Stimulated activated naive CD8-positive, alpha-beta T cell treated with anti-CD3 and anti-CD28 coated beads, Interleukin-15, Interleukin-2, amounts not matched to agents 100 U/mL and 50 U/mL, for 24 hours (primary cell): ENCODE measurements at regions not wholly inside any gene's neighbourhood (a gene's known extent, or its start where the extent isn't known, plus 50 kb on each side); places are given as distances from the start of the nearest gene placed in this dataset.
A peak's percentile ranks its signal among the peaks of the same experiment; 100 is the strongest.
"Not testable (repeated sequence)": the region's sequence is repeated elsewhere in the genome, so short reads cannot be mapped to it uniquely, and the experiment has no call there.

Experiments
- ATAC-seq: fragments of 150-1000 bp; cut with Tn5 transposase; one replicate; pipeline ENCODE4 v1.10.0; 2021
- DNase-seq: peaks from one replicate; pipeline ENCODE4 v3.0.0; 2021

DNA sequence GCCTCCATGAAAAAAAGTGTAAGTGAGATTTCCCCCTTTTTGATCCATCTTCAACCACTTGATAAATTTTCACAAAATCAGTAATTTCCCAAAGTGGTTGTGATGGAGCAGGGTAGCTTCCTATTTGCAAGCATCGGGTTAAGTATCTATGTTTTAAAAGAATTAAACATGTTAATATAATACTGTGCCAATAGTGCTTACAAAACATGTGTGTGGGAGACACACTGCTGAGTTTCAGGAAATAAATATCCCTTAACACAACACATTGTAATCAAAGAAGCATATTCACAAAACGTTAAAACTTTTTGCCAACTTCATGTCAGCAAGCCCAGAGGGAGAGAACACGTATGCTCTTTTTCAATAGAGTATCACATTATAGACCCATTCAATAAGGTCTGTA, 526.9 kb downstream of the TTLL7 start:
- not testable (repeated sequence) for DNase-seq, ATAC-seq

DNA sequence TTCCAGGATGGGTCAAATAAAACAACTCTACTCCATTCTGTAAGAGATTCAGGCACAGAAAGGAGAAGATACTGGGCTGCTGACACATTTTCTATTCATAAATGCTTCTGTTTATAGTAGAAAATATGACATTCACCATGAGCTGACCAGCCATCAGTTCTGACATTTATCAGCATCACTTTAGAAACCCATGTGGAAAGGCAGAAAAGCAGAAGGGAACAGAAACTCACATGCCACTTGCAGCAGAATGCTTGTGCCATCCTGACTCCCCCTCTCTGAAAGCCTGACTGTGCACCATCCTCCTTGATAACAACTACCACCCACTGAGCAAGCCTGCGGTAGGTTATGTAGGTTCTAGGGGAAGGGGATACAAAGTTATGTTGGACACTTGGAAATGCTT, 527.7 kb downstream of the TTLL7 start:
- ATAC-seq, DNase-seq: not testable (repeated sequence)

DNA sequence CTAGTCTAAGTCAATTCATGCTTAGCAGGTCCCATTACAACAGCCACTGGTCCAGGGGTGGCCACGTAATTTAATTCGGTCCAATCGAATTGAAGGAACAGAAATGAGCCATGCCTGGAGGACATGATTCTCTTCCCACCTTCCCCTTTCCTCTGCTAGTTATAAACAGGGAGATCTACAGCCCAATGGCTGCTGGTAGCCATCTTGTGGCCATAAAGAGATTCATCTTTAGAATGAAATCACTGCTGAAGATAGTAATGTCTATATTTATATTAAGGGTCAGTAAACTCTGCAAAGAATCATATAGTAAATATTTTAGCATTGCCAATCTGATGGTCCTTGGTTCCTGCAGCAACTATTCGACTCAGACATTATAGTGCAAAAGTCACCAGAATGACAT, 530.6 kb downstream of the TTLL7 start:
- not testable (repeated sequence) for ATAC-seq, DNase-seq

DNA sequence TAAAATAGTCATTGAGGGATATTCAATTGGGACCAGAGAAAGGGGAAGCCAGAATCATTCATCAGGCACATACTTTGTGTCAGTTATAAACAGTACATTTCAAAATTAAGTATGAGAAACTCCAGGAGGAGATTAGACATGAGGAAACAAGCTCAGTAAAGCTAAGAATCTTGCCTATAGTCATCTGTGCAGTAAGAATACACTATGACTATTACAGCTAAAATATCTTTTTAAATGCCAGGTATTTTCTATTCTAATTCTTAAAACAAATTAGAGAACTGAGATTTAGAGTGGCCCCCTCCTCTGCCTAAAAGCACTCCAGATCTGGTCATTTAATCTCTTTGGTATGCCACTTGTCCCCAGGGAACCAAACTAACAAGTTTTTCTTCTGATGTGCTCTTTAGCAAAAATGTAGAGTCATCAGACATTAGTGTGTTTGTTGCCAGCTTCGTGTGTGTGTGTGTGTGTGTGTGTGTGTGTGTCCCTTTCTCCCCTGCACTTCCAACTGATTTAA, 541.1 kb downstream of the TTLL7 start:
- not testable (repeated sequence) for DNase-seq, ATAC-seq

DNA sequence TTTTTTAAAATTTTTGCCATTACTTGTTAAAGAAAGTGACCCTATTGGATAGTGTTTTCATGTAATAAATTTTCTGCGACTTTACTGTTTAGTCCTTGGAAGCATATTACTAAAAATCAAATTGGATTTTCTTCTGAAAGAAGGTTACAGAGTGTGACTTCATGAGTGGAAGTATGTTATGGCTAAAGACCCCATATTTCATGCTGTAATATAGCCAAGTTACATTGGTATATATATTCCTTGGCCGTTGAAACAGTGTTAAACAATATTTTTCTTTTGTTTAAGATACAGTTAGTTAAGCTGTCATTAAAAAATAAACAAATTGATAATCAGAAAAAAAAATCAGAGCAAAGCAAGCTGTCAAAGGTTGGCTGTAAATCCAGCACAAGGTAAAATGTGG, 541.7 kb downstream of the TTLL7 start:
- ATAC-seq, DNase-seq: not testable (repeated sequence)

DNA sequence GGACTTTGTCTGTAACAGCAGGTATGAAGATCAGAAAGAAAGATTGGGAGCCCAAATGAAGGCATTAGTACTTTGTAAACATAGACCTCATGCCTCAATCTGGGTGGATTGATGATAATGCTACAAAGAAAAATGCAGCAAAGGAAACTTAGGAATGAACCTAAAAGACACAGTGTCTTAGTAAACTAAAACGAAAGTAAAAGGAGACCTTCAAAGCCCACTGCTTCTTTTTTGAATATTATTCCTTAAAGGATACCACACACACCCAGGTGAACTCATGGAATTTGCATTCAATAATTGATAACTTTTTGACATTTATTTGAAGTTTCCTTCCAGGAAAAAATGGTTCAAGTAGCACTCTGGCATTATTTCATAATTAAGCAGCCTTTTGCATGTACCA, 543.2 kb downstream of the TTLL7 start:
- DNase-seq, ATAC-seq: not testable (repeated sequence)

DNA sequence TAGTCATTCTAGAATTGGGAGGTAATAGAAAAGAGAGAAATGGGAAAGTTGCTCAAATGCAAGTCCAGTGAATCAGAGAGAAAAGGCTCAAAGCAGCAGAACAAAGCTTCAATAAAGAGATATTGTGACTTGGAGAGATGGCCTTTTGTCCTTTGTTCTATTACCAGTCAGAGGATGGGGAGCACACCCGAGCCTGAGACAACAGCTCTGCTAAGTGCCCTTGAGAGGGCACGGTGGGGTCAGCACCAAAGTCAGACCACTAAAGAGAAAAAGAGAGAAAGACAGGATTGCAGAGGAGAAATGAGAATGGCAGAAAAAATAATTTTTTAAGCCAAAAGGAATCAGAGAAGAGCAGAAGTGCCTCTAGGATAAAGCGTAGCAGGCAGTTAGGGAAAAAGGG, 553.1 kb downstream of the TTLL7 start:
- ATAC-seq, DNase-seq: not testable (repeated sequence)

DNA sequence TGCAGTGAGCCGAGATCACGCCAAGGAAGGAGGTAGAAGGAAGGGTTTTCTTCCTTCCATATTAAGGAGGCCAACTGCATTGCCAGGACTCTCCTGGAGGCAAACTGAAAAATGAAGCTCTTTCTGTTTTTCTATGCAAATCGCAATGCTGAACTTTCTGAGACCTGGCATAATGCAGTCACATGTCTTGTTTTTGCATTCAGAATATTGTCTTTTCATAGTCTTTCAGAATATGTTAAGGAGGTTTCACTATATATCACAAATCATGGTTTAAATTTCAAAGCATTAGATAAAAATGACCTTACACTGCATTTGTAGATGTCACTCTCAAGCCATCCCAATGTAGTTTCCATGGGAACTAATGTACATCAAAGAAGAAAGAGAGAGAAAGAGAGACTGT, 556.5 kb downstream of the TTLL7 start:
- not testable (repeated sequence) for DNase-seq, ATAC-seq

DNA sequence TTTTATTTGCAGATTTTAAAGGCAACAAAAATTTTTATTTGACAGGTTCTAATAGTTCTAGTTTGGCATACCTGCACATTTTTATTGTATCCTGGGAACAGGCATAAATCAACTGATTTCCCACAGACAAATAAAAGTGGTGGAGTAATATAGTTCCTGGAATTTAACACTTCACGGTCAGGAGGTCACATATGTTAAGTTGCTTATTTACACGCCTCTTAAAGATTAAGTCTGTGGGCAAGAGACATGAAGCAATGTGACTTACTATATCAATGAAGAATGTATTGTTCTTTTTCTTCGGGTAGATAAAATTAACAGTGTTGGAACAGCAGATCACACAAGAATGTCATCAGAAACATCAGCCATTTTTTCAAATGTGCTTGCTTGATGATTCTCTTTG, 558.3 kb downstream of the TTLL7 start:
- ATAC-seq, DNase-seq: not testable (repeated sequence)

DNA sequence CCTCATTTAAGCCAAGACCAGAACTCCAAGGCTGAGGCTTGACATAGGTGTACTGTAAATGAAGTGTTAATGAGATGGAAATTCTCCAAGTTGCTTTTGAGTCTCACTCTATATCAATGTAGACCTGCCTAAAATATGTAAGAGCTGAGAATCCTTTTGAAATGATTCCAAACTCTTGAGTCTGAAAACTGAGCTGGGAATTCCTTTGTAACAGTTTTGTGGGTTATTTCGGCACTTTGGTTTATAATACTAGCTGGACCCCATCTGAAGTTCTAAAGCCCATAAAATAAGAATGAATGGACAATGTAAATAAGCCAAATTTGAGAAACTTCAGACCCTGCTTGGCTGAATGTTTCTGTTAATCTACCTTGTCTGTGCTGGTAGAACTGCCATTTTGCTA, 558.9 kb downstream of the TTLL7 start:
- not testable (repeated sequence) for DNase-seq, ATAC-seq

DNA sequence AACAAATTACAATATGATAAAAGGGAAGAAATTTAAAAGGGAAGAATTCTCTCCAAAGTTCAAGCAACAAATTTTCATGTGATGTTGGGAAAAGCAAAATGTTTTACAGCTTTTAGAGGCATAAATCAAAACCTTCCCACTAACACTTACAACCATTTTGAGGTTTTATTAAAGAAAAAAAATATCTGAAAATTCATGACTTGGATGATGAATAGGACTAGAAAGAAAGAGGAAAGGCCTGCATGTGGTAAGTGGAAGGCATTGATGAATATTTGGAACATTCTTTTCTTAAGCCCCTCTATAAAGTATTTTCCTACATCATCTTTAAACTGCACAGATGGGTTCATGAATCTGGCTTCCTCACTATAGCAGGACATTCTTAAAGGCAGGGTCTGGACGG, 560.6 kb downstream of the TTLL7 start:
- not testable (repeated sequence) for DNase-seq, ATAC-seq

DNA sequence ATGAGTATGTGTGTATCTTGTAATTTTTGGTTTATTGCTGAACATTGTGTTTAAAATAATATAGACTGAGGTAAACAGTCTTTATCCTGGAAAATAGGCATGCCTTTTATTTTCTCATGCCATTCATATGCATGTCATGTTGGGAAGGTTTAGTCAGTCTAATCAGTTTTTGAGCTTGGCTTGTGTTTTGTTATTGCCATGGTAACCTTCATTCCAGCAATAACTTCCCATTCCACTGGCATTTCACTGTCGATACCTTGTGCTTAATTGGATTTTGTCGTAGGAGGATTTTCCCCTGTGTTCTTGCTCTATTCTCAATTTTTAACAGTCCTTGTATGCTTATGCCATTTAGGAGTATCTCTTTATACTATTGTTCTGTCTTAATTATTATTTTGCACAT, 563.6 kb downstream of the TTLL7 start:
- not testable (repeated sequence) for DNase-seq, ATAC-seq

DNA sequence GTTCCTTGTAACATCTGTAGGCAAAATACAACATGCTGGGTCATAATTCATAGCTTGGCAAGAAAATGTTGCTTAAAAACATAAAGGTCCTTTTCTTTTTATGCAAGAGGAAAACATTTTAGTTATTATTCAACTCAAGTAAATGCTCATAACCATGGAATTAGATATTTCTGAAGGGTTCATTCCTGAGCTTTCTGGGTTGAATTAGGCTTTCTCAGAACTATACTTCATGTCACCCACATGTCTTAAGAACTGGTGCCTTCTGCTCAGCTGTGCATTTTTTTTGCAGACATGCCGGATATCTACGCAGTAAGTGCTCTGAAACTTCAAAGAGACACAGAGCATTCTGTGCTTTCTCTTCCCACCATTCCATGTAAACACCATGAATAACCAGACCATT, 571.4 kb downstream of the TTLL7 start:
- DNase-seq, result not testable (repeated sequence)

DNA sequence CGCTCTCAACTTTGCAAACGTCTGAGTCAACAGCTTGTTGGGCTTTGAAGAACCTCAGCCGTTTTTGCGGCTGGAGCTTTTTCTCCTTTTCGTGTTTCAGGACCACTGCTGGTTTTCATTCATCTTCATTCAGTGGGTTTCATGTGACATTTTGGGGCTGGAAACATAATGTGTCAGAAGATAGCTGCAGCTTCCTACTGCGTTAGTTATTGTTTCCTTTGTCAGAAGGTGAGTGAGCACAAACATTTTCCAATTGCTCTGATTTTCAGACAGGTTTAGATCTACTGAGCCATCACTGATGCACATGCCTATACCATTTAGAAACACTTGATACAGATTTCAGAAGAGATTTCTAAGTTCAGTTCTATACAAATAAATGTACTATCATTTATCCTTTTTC, 575.5 kb downstream of the TTLL7 start:
- not testable (repeated sequence) for DNase-seq
- ATAC-seq, result peak; percentile 88

More for the DNA sequence above, 571.4 kb downstream of the TTLL7 start:
- not testable (repeated sequence) for ATAC-seq

DNA sequence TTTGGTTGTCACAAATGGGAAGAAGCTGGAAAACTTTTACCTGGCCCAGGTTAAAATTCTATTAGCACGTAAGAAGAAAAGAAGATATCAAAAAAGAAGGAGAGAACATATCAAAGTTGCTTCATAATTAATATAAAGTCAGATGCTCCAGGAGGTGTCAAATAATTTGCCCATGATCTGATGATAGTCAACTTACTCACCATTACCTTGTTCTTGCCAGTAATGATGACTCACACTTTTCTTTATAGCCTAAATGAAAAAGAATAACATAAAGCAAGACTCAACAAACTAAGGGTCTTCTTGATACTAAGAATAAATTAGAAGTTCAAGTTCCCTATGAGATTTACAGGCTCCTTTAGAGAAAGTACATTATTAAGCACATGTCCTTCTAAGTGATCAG, 580.4 kb downstream of the TTLL7 start:
- ATAC-seq (no peak), DNase-seq (no peak)

DNA sequence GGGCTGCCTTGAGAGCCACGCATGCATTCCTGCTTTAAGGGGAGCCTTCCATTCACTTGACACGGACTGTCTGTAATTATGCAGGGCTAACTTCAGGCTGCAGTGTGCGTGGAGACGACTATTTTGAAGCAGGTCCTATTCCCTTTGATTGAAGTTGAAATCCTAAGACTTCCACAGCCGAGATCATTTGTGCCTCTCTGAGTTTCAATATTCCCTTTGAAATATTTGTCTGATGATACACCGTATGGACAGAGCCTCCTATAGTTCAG, 585.2 kb downstream of the TTLL7 start:
- DNase-seq, result not testable (repeated sequence)

DNA sequence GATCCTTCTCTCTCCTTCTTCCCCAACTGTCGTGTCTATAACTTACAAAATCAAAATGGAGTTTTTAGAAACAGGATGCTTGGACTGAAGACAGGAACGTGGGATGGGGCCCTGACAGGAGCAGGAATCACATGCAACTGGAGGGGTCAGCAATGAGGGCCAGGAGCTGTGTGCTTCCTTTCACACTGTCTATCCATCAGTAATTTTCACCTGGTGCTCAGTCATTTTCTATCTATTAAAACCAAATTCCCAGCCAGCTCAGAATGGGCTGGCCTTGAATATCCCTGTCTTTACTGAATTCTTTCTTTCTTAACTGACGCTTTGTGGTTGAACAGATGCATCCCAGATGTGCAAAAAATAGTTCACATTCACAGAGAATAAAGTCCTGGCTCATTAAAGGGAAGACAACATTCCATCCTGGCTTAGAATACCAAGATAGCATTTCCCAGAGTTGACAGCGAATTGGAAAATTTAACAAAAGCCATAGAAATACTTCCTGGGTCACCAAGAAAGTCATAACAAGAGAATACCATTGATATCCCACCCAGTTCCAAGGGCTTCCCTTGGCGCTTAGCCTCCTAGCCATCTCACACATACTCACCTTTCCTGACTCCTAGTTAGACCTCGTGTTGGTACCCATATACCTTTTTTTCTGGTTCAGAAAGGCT, 588.1 kb downstream of the TTLL7 start:
- DNase-seq, ATAC-seq: not testable (repeated sequence)

More for the DNA sequence above, 585.2 kb downstream of the TTLL7 start:
- ATAC-seq, result not testable (repeated sequence)

DNA sequence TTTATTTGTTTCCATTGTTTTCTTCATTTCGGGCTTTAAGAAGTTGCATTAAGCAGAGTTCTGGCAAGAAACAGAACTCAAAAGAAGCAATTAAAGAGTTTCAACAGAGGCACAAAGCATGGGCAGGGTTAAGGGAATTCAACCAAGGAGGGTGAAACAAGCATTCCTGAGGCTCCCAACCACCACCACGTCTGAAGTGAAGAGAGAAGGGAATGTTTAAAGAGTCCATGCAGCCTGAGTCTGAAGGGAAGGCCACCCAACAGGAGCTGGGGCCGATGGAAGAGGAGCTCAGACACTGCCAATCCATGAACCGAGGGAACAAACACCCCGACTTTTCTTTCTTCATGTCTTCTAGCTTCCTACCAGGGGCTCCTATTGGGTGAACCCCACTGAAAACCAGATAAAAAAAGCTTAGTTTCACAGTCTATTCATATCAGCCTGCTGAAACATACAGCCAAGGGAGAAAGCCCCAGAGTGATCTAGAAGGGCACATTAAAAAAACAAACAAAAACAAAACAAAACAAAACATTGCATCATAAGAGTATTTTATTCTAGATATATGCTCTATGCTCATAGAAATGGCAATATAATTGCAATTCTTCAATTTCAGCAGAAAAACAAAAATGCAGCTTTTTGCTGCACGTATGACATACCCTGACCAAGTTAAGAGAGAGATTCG, 592.1 kb downstream of the TTLL7 start:
- not testable (repeated sequence) for DNase-seq, ATAC-seq

DNA sequence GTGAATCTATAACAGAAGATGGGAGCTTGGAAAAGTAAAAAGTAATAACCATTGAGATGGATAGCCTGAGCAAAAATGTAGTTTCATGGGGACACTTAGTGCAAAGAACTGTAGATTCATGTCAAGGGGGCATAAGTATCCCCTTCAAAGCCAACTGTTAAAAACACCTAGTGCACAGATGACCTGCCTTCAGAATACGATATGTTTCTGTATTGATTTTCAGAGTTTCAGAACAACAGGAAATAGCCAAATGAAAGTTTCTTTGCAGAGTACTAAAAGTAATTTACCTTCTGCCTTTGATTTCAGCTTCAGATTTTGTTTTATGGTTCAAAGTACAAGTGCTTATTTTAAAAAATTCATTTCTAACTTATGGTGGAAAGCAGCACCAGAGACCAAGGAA, 593.1 kb downstream of the TTLL7 start:
- DNase-seq, ATAC-seq: not testable (repeated sequence)

DNA sequence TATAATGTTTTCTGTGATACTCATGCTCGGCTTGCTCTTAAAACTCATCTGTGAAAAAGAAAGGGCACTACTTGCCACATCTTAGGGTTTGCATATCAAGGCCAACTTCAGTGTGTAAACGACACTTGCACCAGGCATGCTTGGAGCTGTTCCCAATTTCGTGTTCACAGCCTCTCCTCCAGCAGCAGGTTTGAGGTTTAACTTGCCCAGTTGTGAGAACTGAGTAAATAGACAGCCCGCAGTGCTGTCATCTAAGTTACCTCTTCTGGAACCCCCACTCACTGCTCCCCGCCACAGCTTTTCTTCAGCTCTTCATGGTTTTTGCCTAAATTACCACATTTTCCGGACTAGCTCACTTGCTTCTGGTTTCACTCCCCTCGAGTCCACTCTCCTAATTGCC, 595.4 kb downstream of the TTLL7 start:
- DNase-seq, ATAC-seq: not testable (repeated sequence)

DNA sequence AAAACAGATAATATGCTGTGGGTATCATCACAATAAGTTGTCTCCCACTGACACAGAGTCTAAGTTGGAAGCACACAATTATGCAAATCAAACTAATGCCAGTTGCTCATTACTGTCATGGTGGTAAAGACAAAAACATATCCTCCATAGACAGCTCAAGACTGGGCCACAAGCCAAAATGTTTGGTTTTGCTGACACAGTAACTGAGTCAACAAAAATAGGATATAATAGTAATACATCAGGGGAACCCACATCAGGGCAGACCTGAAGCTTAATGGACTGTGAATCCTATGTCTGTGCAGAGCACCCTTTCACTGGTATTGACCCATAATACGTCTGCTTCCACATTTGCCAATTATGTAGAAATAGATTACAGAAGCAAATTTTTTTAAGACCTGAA, 597.8 kb downstream of the TTLL7 start:
- ATAC-seq, DNase-seq: not testable (repeated sequence)

DNA sequence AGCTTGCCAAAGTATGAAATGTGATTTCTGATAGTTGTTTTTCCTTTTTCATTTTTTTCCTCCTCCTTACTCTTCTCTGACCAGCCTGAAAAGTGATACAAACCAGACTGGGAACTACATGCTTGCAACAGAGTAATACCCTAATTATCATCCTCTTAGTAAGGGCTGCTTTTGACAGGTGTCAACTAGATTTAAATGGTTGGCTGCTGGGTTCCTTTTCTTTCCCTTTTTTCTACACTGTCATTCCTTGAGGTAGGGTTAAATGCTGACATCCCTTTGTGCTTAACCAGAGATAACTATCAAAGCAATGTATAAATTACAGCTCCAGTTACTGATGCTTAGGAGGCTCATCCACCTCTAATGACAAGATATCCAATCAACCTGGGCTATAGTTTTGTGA, 598.8 kb downstream of the TTLL7 start:
- DNase-seq, ATAC-seq: not testable (repeated sequence)

DNA sequence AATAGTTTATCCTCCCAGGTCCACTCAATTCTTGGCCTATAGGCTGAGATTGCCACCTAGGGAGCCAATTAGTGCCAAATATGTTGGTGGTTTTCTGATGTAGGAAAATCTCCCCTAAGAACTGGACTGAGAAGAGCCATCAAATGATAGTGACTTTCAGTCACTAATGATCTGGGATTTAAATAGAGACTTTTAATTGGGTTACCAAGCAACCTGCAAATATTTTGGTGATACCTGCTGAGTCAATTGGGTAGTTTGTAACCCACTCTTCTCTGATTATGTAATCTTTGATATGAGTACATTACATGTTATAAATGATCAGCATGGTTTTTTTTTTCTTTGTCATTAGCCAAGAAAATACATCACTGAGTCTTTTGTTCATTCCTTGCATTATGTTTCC, 600.8 kb downstream of the TTLL7 start:
- ATAC-seq, result peak; percentile 36
- DNase-seq, result not testable (repeated sequence)
